GM10248 (cell line): ENCODE measurements at regions not wholly inside any gene's neighbourhood (a gene's known extent, or its start where the extent isn't known, plus 50 kb on each side); places are given as distances from the start of the nearest gene placed in this dataset.

Experiments used
- CTCF ChIA-PET: fragments of 300-600 bp; sonication (Branson Sonifier 250); formaldehyde crosslinking; extraction: SDS; loops from one replicate; lab custom pipeline; 2021; ENCODE audit warnings: antibody characterized with exemption; lab: Yijun Ruan, JAX
- POLR2A ChIA-PET: fragments of 350-650 bp; sonication (Branson Sonifier 250); formaldehyde crosslinking; extraction: SDS; loops from one replicate; lab custom pipeline; 2020; ENCODE audit warnings: antibody characterized with exemption; lab: Yijun Ruan, JAX
- DNase-seq: peaks from one replicate; pipeline ENCODE4 v3.0.0; 2012; ENCODE audit errors: extremely low spot score
- TF ChIP-seq, protein P1 (sequence below): IDR thresholded peaks from 2 replicates; pipeline ENCODE4 v1.5.1; 2012; ENCODE audit warnings: mild to moderate bottlenecking, low read depth; ENCODE audit errors: extremely low read depth, missing control alignments, control extremely low read depth

DNA sequence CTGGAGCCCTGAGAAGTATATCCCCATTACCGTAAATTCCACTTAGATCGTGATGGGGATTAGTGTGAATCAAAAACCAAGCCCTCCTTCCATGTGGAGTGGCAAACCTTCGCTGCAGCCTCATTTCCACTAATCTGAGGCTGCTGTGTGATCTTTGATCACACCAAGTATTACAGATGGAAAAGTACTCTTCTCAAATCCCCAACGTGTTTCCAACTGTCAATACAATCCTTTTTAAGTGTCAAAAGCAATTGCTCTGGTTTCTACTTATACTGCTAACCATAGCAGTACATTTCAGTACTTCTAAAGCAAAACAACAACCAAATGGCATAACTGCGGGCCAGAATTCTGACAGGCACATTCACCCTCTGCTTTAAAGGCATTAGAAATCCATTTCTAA lies 307.7 kb upstream of the ADAMTS16 start:
- ChIA-PET POLR2A (no interaction called here), CTCF (no interaction called here)
- no peak for DNase-seq
- TF ChIP-seq, protein P1, sequence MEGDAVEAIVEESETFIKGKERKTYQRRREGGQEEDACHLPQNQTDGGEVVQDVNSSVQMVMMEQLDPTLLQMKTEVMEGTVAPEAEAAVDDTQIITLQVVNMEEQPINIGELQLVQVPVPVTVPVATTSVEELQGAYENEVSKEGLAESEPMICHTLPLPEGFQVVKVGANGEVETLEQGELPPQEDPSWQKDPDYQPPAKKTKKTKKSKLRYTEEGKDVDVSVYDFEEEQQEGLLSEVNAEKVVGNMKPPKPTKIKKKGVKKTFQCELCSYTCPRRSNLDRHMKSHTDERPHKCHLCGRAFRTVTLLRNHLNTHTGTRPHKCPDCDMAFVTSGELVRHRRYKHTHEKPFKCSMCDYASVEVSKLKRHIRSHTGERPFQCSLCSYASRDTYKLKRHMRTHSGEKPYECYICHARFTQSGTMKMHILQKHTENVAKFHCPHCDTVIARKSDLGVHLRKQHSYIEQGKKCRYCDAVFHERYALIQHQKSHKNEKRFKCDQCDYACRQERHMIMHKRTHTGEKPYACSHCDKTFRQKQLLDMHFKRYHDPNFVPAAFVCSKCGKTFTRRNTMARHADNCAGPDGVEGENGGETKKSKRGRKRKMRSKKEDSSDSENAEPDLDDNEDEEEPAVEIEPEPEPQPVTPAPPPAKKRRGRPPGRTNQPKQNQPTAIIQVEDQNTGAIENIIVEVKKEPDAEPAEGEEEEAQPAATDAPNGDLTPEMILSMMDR, result no peak

DNA sequence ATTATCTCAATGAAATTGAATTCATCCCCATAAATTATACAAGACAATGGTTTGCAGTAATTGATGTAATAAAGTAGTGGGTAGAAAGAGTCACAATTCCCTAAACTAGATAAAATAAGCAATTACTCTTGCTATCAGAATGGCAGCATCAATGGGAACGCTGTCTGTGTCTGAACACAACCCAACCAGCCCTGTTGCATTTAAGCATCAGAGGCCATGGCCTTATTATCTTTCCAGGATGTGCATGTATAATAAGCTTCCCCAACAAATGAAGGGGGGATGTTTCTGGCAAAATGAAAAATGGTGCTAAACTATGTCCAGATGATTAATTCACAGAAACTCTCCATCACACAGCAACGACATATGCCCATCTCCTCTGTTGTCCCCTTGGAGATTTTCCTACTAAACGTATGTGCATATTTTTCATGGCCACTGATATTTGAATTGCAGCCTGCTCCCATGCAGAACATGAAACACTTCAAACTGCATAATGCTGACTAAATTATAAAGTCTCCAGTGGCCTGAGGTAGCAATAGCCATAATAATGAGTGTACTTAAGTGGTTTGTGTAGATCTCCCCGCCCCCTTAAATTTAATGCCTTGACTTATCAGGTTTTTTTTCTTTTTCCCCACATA lies 306.9 kb upstream of the ADAMTS16 start:
- ChIA-PET CTCF (no interaction called here), POLR2A (no interaction called here)
- TF ChIP-seq, protein P1, result no peak
- no peak for DNase-seq

GRCh38 chr5:4837489-4838058 lies 302.6 kb upstream of the ADAMTS16 start:
- TF ChIP-seq, protein P1, result no peak
- ChIA-PET POLR2A (no interaction called here), CTCF (no interaction called here)
- DNase-seq, result no peak

DNA sequence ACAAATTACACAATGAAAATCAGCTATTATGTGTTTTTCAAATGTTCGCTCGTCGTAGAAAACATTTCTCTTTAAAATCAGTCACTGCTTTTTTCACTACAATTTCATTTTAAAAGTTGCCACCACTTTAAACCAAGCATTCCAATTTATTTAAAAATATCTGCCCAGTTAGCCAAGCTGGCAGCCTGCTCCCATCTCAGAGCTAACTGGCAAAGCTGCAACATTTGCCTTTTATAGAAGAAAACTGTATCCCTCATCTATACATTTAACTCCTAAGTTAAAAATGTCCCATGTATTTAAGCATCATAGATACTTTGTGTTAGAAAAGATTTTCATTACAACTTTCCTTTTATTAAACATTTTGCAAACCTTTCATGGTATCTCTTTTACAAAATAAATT lies 294.9 kb upstream of the ADAMTS16 start:
- CTCF ChIA-PET, result no interaction called here
- POLR2A ChIA-PET, result no interaction called here
- no peak for DNase-seq
- TF ChIP-seq, protein P1, result no peak

DNA sequence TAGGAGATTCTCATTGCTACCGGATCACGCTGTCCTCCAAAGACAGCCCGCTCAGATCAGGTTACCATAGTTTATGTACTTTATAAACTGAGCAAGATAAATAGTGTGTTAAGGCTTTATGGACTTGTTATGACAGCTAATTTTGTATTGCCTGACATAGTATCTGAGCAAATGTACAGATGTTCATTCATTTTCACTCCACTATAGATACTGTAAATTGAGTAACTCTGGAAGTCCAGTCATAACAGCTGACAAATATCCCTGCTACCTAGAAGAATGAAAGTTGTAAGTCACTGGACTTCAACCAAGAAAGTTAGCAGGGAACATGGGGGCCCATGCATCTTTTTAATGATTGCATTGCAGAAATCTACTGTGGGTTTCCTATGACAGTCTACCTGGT lies 292.4 kb upstream of the ADAMTS16 start:
- TF ChIP-seq, protein P1, result no peak
- CTCF ChIA-PET, result no interaction called here
- POLR2A ChIA-PET, result no interaction called here

GRCh38 chr5:4855036-4855435 lies 285.1 kb upstream of the ADAMTS16 start:
- TF ChIP-seq, protein P1, result no peak
- ChIA-PET POLR2A (no interaction called here), CTCF (interaction anchor here (1.1 to 1.6 kb wide), 2 partner anchors 8 to 87 kb away, joined by 3 to 5 read pairs; no protein-coding TSS in a partner anchor)

More for the DNA sequence above, 292.4 kb upstream of the ADAMTS16 start:
- DNase-seq, result no peak

GRCh38 chr5:4855880-4856279 lies 284.2 kb upstream of the ADAMTS16 start:
- ChIA-PET POLR2A (no interaction called here), CTCF (interaction anchor here (1.1 kb wide), 1 partner anchor 64 kb away, joined by 3 read pairs; no protein-coding TSS in a partner anchor)
- TF ChIP-seq, protein P1, result no peak
- no peak for DNase-seq

More at GRCh38 chr5:4855036-4855435, 285.1 kb upstream of the ADAMTS16 start:
- DNase-seq, result no peak
